ENCODE measurements at regions not wholly inside any gene's neighbourhood (a gene's known extent, or its start where the extent isn't known, plus 50 kb on each side); places are given as distances from the start of the nearest gene placed in this dataset.

GRCh38 chr22:48661984-48662383 lies 1165.7 kb downstream of the BRD1 start:
- TF ChIP-seq, protein P1, sequence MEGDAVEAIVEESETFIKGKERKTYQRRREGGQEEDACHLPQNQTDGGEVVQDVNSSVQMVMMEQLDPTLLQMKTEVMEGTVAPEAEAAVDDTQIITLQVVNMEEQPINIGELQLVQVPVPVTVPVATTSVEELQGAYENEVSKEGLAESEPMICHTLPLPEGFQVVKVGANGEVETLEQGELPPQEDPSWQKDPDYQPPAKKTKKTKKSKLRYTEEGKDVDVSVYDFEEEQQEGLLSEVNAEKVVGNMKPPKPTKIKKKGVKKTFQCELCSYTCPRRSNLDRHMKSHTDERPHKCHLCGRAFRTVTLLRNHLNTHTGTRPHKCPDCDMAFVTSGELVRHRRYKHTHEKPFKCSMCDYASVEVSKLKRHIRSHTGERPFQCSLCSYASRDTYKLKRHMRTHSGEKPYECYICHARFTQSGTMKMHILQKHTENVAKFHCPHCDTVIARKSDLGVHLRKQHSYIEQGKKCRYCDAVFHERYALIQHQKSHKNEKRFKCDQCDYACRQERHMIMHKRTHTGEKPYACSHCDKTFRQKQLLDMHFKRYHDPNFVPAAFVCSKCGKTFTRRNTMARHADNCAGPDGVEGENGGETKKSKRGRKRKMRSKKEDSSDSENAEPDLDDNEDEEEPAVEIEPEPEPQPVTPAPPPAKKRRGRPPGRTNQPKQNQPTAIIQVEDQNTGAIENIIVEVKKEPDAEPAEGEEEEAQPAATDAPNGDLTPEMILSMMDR (IDR thresholded peaks at IDR 0.05) = no peak
- TF ChIP-seq EZH2 (IDR thresholded peaks at IDR 0.05; ENCODE audit: borderline replicate concordance, insufficient read depth, low read depth, low read length, poor library complexity, severe bottlenecking) = no peak
